ENCODE measurements at regions not wholly inside any gene's neighbourhood (a gene's known extent, or its start where the extent isn't known, plus 50 kb on each side); places are given as distances from the start of the nearest gene placed in this dataset.
"Not testable (repeated sequence)": the region's sequence is repeated elsewhere in the genome, so short reads cannot be mapped to it uniquely, and the experiment has no call there.

- intact Hi-C loops (cut with micrococcal nuclease; ENCODE audit: unreplicated experiment): no loop called here
- no peak for TF ChIP-seq CTCF (IDR thresholded peaks at IDR 0.05; ENCODE audit: insufficient read depth in 1 of 2, low read depth in 1 of 2, low read length in 1 of 2, severe bottlenecking in 1 of 2, unreplicated experiment in 1 of 2)
- no peaks in the 10 kb centered on the region for H3K9me3 Mint-ChIP-seq (ENCODE audit: unreplicated experiment)
- DNase-seq: no peak
- peaks cover 8% of the 10 kb centered on the region for H3K36me3 Mint-ChIP-seq (ENCODE audit: insufficient read depth, unreplicated experiment)
- ChIA-PET CTCF (interaction anchor here (0.6 kb wide), 1 partner anchor 261 kb away, joined by 4 read pairs; no protein-coding TSS in a partner anchor), POLR2A (no interaction called here)
- Histone ChIP-seq H3K27me3 (replicated peaks; ENCODE audit: control insufficient read depth, insufficient read depth, low read length) (no peaks in the 10 kb centered on the region), H3K9me3 (peaks cover 6% of the 10 kb centered on the region; the same call in 1 of the 2 replicates), H3K36me3 (ENCODE audit: control insufficient read depth, insufficient read depth, low read length) (no peaks in the 10 kb centered on the region), H3K4me3 (ENCODE audit: low read depth, low read length) (no peak overlapping the region), H3K4me1 (peaks cover 6% of the 10 kb centered on the region; the same call in 1 of the 2 replicates)
- no peak overlapping the region for H3K4me3 Mint-ChIP-seq (ENCODE audit: unreplicated experiment)
- H3K4me1 Mint-ChIP-seq (ENCODE audit: low read depth, unreplicated experiment): no peaks in the 10 kb centered on the region
- H3K27me3 Mint-ChIP-seq (ENCODE audit: insufficient read depth, unreplicated experiment): no peaks in the 10 kb centered on the region
- BruUV-seq (replicated peaks): no TSS peak
- no peak overlapping the region for H3K27ac Mint-ChIP-seq (ENCODE audit: unreplicated experiment)
Measured at GRCh38 chr10:3924344-3924743, 139.3 kb upstream of the KLF6 start.

DNA sequence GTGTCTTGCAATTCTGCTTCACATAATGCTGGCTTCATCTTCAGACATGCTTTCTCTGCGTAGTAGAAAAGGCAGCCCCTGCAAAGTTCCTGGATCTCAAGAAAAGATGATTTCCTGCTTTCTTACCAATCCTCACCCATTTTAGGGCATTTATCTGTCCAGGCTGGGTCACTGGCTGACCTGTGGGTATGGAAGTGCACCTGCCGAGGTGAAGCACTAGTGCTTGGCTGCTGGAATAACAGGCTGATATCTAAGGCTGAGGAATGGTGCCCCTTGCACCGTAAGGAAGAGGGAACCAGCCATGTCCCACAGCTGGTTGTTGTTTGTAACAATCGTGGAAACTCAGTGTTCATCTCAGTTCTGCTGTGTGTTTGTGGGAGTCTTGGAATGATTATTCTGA lies 138.0 kb upstream of the KLF6 start:
- H3K4me1 Mint-ChIP-seq (ENCODE audit: low read depth, unreplicated experiment): no peaks in the 10 kb centered on the region
- H3K9me3 Mint-ChIP-seq (ENCODE audit: unreplicated experiment): no peaks in the 10 kb centered on the region
- Histone ChIP-seq H3K36me3 (ENCODE audit: control insufficient read depth, insufficient read depth, low read length) (no peaks in the 10 kb centered on the region), H3K4me1 (peaks cover 6% of the 10 kb centered on the region; the same call in 1 of the 2 replicates), H3K9me3 (peaks cover 15% of the 10 kb centered on the region), H3K27me3 (replicated peaks; ENCODE audit: control insufficient read depth, insufficient read depth, low read length) (no peaks in the 10 kb centered on the region), H3K4me3 (ENCODE audit: low read depth, low read length) (no peak overlapping the region)
- ChIA-PET POLR2A (no interaction called here), CTCF (no interaction called here)
- BruUV-seq (replicated peaks): no TSS peak
- H3K36me3 Mint-ChIP-seq (ENCODE audit: insufficient read depth, unreplicated experiment): peaks cover 8% of the 10 kb centered on the region
- intact Hi-C loops (cut with micrococcal nuclease; ENCODE audit: unreplicated experiment): no loop called here
- no peak for TF ChIP-seq CTCF (IDR thresholded peaks at IDR 0.05; ENCODE audit: insufficient read depth in 1 of 2, low read depth in 1 of 2, low read length in 1 of 2, severe bottlenecking in 1 of 2, unreplicated experiment in 1 of 2)
- DNase-seq: no peak
- no peak overlapping the region for H3K27ac Mint-ChIP-seq (ENCODE audit: unreplicated experiment)
- H3K4me3 Mint-ChIP-seq (ENCODE audit: unreplicated experiment): no peak overlapping the region
- H3K27me3 Mint-ChIP-seq (ENCODE audit: insufficient read depth, unreplicated experiment): no peaks in the 10 kb centered on the region

DNA sequence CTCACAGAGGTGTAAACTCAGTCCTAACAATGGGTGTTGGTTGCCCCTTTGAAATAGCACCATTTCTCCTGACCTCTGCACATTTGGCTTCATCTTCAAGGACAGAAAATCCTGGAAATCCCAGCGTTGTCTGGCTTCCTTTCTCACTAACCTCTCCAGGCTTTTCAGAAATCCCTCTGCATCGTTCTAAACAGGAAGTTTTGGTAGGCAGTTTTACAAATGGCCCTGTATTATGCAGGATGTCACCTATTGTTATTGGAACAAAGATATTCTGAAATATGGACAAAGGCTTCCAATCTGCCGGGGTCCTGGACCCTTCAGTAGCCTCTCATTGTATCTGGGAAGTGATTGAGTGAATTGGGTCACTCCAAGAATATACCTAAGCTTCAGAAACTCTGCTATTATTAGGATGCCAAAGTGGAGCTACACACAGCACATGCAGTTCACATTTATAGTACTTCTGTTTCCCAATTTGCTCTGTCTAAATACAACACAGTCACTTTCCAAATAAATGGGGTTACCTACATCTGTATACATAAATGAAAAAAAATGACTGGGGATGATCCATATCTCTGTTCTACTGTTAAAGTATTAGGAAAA lies 134.8 kb upstream of the KLF6 start:
- intact Hi-C loops (cut with micrococcal nuclease; ENCODE audit: unreplicated experiment): no loop called here
- Histone ChIP-seq H3K36me3 (ENCODE audit: control insufficient read depth, insufficient read depth, low read length) (no peaks in the 10 kb centered on the region), H3K4me1 (no peaks in the 10 kb centered on the region), H3K27me3 (replicated peaks; ENCODE audit: control insufficient read depth, insufficient read depth, low read length) (no peaks in the 10 kb centered on the region), H3K4me3 (ENCODE audit: low read depth, low read length) (no peak overlapping the region), H3K9me3 (peaks cover 15% of the 10 kb centered on the region)
- no TSS peak for BruUV-seq (replicated peaks)
- TF ChIP-seq CTCF (IDR thresholded peaks at IDR 0.05; ENCODE audit: insufficient read depth in 1 of 2, low read depth in 1 of 2, low read length in 1 of 2, severe bottlenecking in 1 of 2, unreplicated experiment in 1 of 2): no peak
- H3K36me3 Mint-ChIP-seq (ENCODE audit: insufficient read depth, unreplicated experiment): peaks cover 8% of the 10 kb centered on the region
- H3K27ac Mint-ChIP-seq (ENCODE audit: unreplicated experiment): no peak overlapping the region
- CTCF ChIA-PET: interaction anchor here (0.7 kb wide), 1 partner anchor 8 kb away, joined by 3 read pairs; no protein-coding TSS in a partner anchor
- no peaks in the 10 kb centered on the region for H3K4me1 Mint-ChIP-seq (ENCODE audit: low read depth, unreplicated experiment)
- no peak for DNase-seq
- peaks cover 15% of the 10 kb centered on the region for H3K9me3 Mint-ChIP-seq (ENCODE audit: unreplicated experiment)
- no peak overlapping the region for H3K4me3 Mint-ChIP-seq (ENCODE audit: unreplicated experiment)
- POLR2A ChIA-PET: no interaction called here
- no peaks in the 10 kb centered on the region for H3K27me3 Mint-ChIP-seq (ENCODE audit: insufficient read depth, unreplicated experiment)

- POLR2A ChIA-PET; H3K4me3 Mint-ChIP-seq (ENCODE audit: unreplicated experiment); intact Hi-C loops (cut with micrococcal nuclease; ENCODE audit: unreplicated experiment); H3K36me3 Mint-ChIP-seq (ENCODE audit: insufficient read depth, unreplicated experiment); CTCF ChIA-PET; H3K27me3 Mint-ChIP-seq (ENCODE audit: insufficient read depth, unreplicated experiment); H3K4me1 ChIP-seq; H3K36me3 ChIP-seq (ENCODE audit: control insufficient read depth, insufficient read depth, low read length); H3K4me3 ChIP-seq (ENCODE audit: low read depth, low read length); H3K27me3 ChIP-seq (replicated peaks; ENCODE audit: control insufficient read depth, insufficient read depth, low read length); H3K27ac Mint-ChIP-seq (ENCODE audit: unreplicated experiment); DNase-seq; H3K4me1 Mint-ChIP-seq (ENCODE audit: low read depth, unreplicated experiment); BruUV-seq (replicated peaks): not testable (repeated sequence)
- H3K9me3 Mint-ChIP-seq (ENCODE audit: unreplicated experiment): peaks cover 17% of the 10 kb centered on the region
- H3K9me3 ChIP-seq: peaks cover 11% of the 10 kb centered on the region
Measured at GRCh38 chr10:3917392-3917791, 132.4 kb upstream of the KLF6 start.
